B cell (primary cell): ENCODE measurements at regions not wholly inside any gene's neighbourhood (a gene's known extent, or its start where the extent isn't known, plus 50 kb on each side); places are given as distances from the start of the nearest gene placed in this dataset.

ENCODE experiments used
- ATAC-seq: fragments of 200-7000 bp; cut with Tn5 transposase; one replicate; pipeline ENCODE4 v1.10.0; 2021; ENCODE audit warnings: low read depth, mild to moderate bottlenecking, moderate number of reproducible peaks, moderate library complexity
- CTCF ChIA-PET: fragments of 350-600 bp; sonication (Branson Sonifier 250); formaldehyde crosslinking; loops from one replicate; lab custom pipeline; 2021; ENCODE audit warnings: antibody characterized with exemption, inconsistent platforms; lab: Charles Lee
- POLR2A ChIA-PET: fragments of 350-600 bp; sonication (Branson Sonifier 250); formaldehyde crosslinking; loops from one replicate; lab custom pipeline; 2021; ENCODE audit warnings: antibody characterized with exemption; lab: Charles Lee
- DNase-seq: peaks from one replicate; pipeline ENCODE4 v3.0.0; 2013
- H2AFZ ChIP-seq: 2 replicates; pipeline ENCODE4 v1.6.1; 2012; ENCODE audit warnings: mild to moderate bottlenecking, low read depth, low read length; ENCODE audit not compliant: insufficient read depth, poor library complexity, severe bottlenecking
- H3K27ac ChIP-seq, 2 donors: 1 replicate in 1 of 2; 2 replicates in 1 of 2; pipeline ENCODE4 v1.5.1; 2012 to 2013; ENCODE audit warnings: low read length in 2 of 2, mild to moderate bottlenecking in 2 of 2, moderate library complexity in 1 of 2
- H3K27me3 ChIP-seq, 4 experiments: fragments of 200-600 bp in 1 of 4; sonication (generic) in 1 of 4; replicated peaks in 1 of 4; 1 replicate in 2 of 4; 2 replicates in 2 of 4; pipeline versions ENCODE4 v1.6.1 to v1.7.0; 2013 to 2016; ENCODE audit warnings: low read length in 3 of 4, mild to moderate bottlenecking in 2 of 4, mixed read lengths in 1 of 4, moderate library complexity in 1 of 4; ENCODE audit not compliant: insufficient read depth in 4 of 4, control insufficient read depth in 3 of 4; ENCODE audit errors: control extremely low read depth in 1 of 4
- H3K36me3 ChIP-seq, 2 experiments: replicated peaks in 1 of 2; 1 replicate in 1 of 2; 2 replicates in 1 of 2; pipeline versions ENCODE4 v1.6.1 to v1.7.1; 2013; ENCODE audit warnings: low read length in 1 of 2; ENCODE audit not compliant: insufficient read depth in 2 of 2, control insufficient read depth in 1 of 2; ENCODE audit errors: control extremely low read depth in 1 of 2, extremely low read depth in 1 of 2
- H3K4me1 ChIP-seq, 2 donors: fragments of 200-600 bp in 1 of 2; sonication (generic) in 1 of 2; 1 replicate in 1 of 2; 2 replicates in 1 of 2; pipeline versions ENCODE4 v1.5.1 to v1.6.1; 2013 to 2017; ENCODE audit warnings: low read length in 2 of 2; ENCODE audit not compliant: control insufficient read depth in 2 of 2, insufficient read depth in 2 of 2
- H3K4me2 ChIP-seq: replicated peaks from 2 replicates; pipeline ENCODE3; 2012; ENCODE audit warnings: mild to moderate bottlenecking, low read depth, low read length; ENCODE audit not compliant: poor library complexity, severe bottlenecking
- H3K4me3 ChIP-seq, 5 experiments: fragments of 200-600 bp in 1 of 5; sonication (generic) in 1 of 5; 1 replicate in 3 of 5; 2 replicates in 2 of 5; pipeline versions ENCODE4 v1.5.1 to v1.7.0; 2011 to 2016; ENCODE audit warnings: low read length in 4 of 5, mild to moderate bottlenecking in 4 of 5, low read depth in 2 of 5, control low read depth in 1 of 5, moderate library complexity in 1 of 5; ENCODE audit not compliant: insufficient read depth in 1 of 5; ENCODE audit errors: control extremely low read depth in 1 of 5, extremely low read depth in 1 of 5
- H3K79me2 ChIP-seq: fragments of 200-600 bp; sonication (generic); one replicate; pipeline ENCODE4 v1.6.0; 2016; ENCODE audit warnings: low read length; ENCODE audit not compliant: control insufficient read depth, insufficient read depth
- H3K9ac ChIP-seq: fragments of 200-600 bp; sonication (generic); 2 replicates; pipeline ENCODE4 v1.6.1; 2017; ENCODE audit warnings: mild to moderate bottlenecking, low read length, moderate library complexity
- H3K9me3 ChIP-seq, 3 donors: one replicate each; pipeline versions ENCODE4 v1.6.1 to v1.7.1; 2013; ENCODE audit warnings: low read length in 2 of 3; ENCODE audit not compliant: control insufficient read depth in 2 of 3, insufficient read depth in 1 of 3; ENCODE audit errors: control extremely low read depth in 1 of 3
- H4K20me1 ChIP-seq: 2 replicates; pipeline ENCODE4 v1.6.0; 2012; ENCODE audit warnings: mild to moderate bottlenecking, low read length; ENCODE audit not compliant: insufficient read depth, control insufficient read depth, poor library complexity, severe bottlenecking
- H3K27ac Mint-ChIP-seq: one replicate; pipeline ENCODE4 v1.8.0; 2021; ENCODE audit warnings: mixed read lengths
- H3K27me3 Mint-ChIP-seq: one replicate; pipeline ENCODE4 v1.8.0; 2021; ENCODE audit warnings: mixed read lengths
- H3K4me1 Mint-ChIP-seq: one replicate; pipeline ENCODE4 v1.8.0; 2021; ENCODE audit warnings: mixed read lengths
- H3K4me3 Mint-ChIP-seq: one replicate; pipeline ENCODE4 v1.8.0; 2021; ENCODE audit warnings: mixed read lengths
- H3K9me3 Mint-ChIP-seq: one replicate; pipeline ENCODE4 v1.8.0; 2022; ENCODE audit warnings: mixed read lengths; ENCODE audit not compliant: insufficient read depth
- CTCF ChIP-seq: fragments of 200-600 bp; IDR thresholded peaks from one replicate; pipeline ENCODE4 v1.8.0; 2022; ENCODE audit warnings: antibody characterized with exemption, mild to moderate bottlenecking
- EZH2 ChIP-seq: IDR thresholded peaks from 2 replicates; pipeline ENCODE4 v1.6.1; 2012; ENCODE audit warnings: borderline replicate concordance, low read depth, mild to moderate bottlenecking, moderate library complexity, low read length; ENCODE audit not compliant: insufficient read depth, poor library complexity, severe bottlenecking
- WGBS: methylation state at CpG from one replicate; pipeline ENCODE4 v1.1.5; 2013; ENCODE audit warnings: missing lambda C conversion rate; ENCODE audit not compliant: insufficient coverage; 5-methylcytosine and 5-hydroxymethylcytosine counted together
- intact Hi-C: fragments of 100-400 bp; cut with micrococcal nuclease; formaldehyde crosslinking; loops from one replicate; pipeline ENCODE4 v1.10.0; 2022

GRCh38 chr11:122478986-122479385 lies 176.5 kb upstream of the UBASH3B start:
- no peaks in the 10 kb centered on the region for H4K20me1 ChIP-seq
- Mint-ChIP-seq H3K27ac (no peak overlapping the region), H3K4me1 (no peaks in the 10 kb centered on the region), H3K9me3 (peaks cover 5% of the 10 kb centered on the region), H3K27me3 (peaks cover 14% of the 10 kb centered on the region), H3K4me3 (no peak overlapping the region)
- H2AFZ ChIP-seq, result no peak overlapping the region
- no peak overlapping the region for H3K4me2 ChIP-seq
- no peaks in the 10 kb centered on the region for H3K79me2 ChIP-seq
- no peak overlapping the region for H3K4me3 ChIP-seq
- peaks cover 0 to 2% (median 0%) of the 10 kb centered on the region in 4 experiments for H3K27me3 ChIP-seq
- no peak overlapping the region for H3K9ac ChIP-seq
- no peaks in the 10 kb centered on the region for H3K36me3 ChIP-seq
- DNase-seq, result no peak
- ChIA-PET CTCF (no interaction called here), POLR2A (no interaction called here)
- H3K4me1 ChIP-seq, result no peaks in the 10 kb centered on the region
- peaks cover 0 to 3% (median 0%) of the 10 kb centered on the region in 3 donors for H3K9me3 ChIP-seq
- no peak for ATAC-seq
- intact Hi-C loops, result no loop called here
- no CpG with 5 or more reads among the region's 2 CpGs for WGBS
- TF ChIP-seq CTCF (no peak), EZH2 (no peak)
- no peak overlapping the region for H3K27ac ChIP-seq

GRCh38 chr11:122468965-122469364 lies 186.6 kb upstream of the UBASH3B start:
- no peak overlapping the region for H2AFZ ChIP-seq
- Mint-ChIP-seq H3K27ac (no peak overlapping the region), H3K4me1 (no peaks in the 10 kb centered on the region), H3K9me3 (no peaks in the 10 kb centered on the region), H3K4me3 (no peak overlapping the region), H3K27me3 (peaks cover under 1% of the 10 kb centered on the region)
- no peaks in the 10 kb centered on the region for H3K79me2 ChIP-seq
- H3K27me3 ChIP-seq, result no peaks in the 10 kb centered on the region
- H3K9me3 ChIP-seq, result no peaks in the 10 kb centered on the region
- H3K4me2 ChIP-seq, result no peak overlapping the region
- H3K36me3 ChIP-seq, result no peaks in the 10 kb centered on the region
- ChIA-PET CTCF (no interaction called here), POLR2A (no interaction called here)
- 88% methylated on average over 1 of the region's 2 CpGs for WGBS
- H3K27ac ChIP-seq, result no peak overlapping the region
- no peak for DNase-seq
- H4K20me1 ChIP-seq, result no peaks in the 10 kb centered on the region
- TF ChIP-seq CTCF (no peak), EZH2 (no peak)
- intact Hi-C loops, result no loop called here
- H3K4me3 ChIP-seq, result no peak overlapping the region
- no peak for ATAC-seq
- H3K9ac ChIP-seq, result no peak overlapping the region
- H3K4me1 ChIP-seq, result no peaks in the 10 kb centered on the region
